A673 (cell line): ENCODE measurements at regions not wholly inside any gene's neighbourhood (a gene's known extent, or its start where the extent isn't known, plus 50 kb on each side); places are given as distances from the start of the nearest gene placed in this dataset.
"Not testable (repeated sequence)": the region's sequence is repeated elsewhere in the genome, so short reads cannot be mapped to it uniquely, and the experiment has no call there.

ENCODE experiments used
- BruUV-seq: library from RNA; stranded (reverse); fragments of 400-500 nt; replicated peaks from 2 replicates; lab custom pipeline; 2021; lab: Mats Ljungman, UMichigan
- CTCF ChIA-PET: fragments of 300-600 bp; sonication (Branson Sonifier 250); formaldehyde crosslinking; loops from one replicate; lab custom pipeline; 2022; ENCODE audit warnings: antibody characterized with exemption; lab: Charles Lee
- POLR2A ChIA-PET: fragments of 300-600 bp; sonication (Branson Sonifier 250); formaldehyde crosslinking; loops from one replicate; lab custom pipeline; 2022; ENCODE audit warnings: antibody characterized with exemption; ENCODE audit not compliant: low non-redundant PET; lab: Charles Lee
- DNase-seq: peaks from one replicate; pipeline ENCODE4 v3.0.0-alpha.2; 2015; ENCODE audit warnings: low spot score
- H3K27ac ChIP-seq: fragments of 200-600 bp; sonication (generic); 2 replicates; pipeline ENCODE4 v1.5.1; 2016; ENCODE audit warnings: mixed run types, low read depth, mild to moderate bottlenecking, mixed read lengths, antibody characterized with exemption, low read length; ENCODE audit not compliant: poor library complexity, severe bottlenecking
- H3K27me3 ChIP-seq: fragments of 200-600 bp; sonication (generic); replicated peaks from 2 replicates; pipeline ENCODE4 v1.6.1; 2017; ENCODE audit warnings: mixed run types, low read depth, mild to moderate bottlenecking, mixed read lengths, antibody characterized with exemption, low read length; ENCODE audit not compliant: insufficient read depth, poor library complexity
- H3K36me3 ChIP-seq: fragments of 200-600 bp; sonication (generic); 2 replicates; pipeline ENCODE4 v1.6.1; 2016; ENCODE audit warnings: mixed run types, mild to moderate bottlenecking, mixed read lengths, antibody characterized with exemption, low read length; ENCODE audit not compliant: insufficient read depth, poor library complexity, severe bottlenecking
- H3K4me1 ChIP-seq: fragments of 200-600 bp; sonication (generic); 2 replicates; pipeline ENCODE4 v1.6.1; 2017; ENCODE audit warnings: mixed run types, mild to moderate bottlenecking, mixed read lengths, antibody characterized with exemption, low read length; ENCODE audit not compliant: insufficient read depth, poor library complexity, severe bottlenecking
- H3K4me3 ChIP-seq: fragments of 200-600 bp; sonication (generic); 2 replicates; pipeline ENCODE4 v1.5.1; 2016; ENCODE audit warnings: low read depth, mixed run types, mild to moderate bottlenecking, mixed read lengths, low read length; ENCODE audit not compliant: poor library complexity, severe bottlenecking
- H3K9me3 ChIP-seq: fragments of 200-600 bp; sonication (generic); 2 replicates; pipeline ENCODE4 v1.6.1; 2016; ENCODE audit warnings: mixed run types, low read depth, mild to moderate bottlenecking, mixed read lengths, antibody characterized with exemption, low read length; ENCODE audit not compliant: poor library complexity, severe bottlenecking
- EZH2 ChIP-seq: fragments of 200-600 bp; sonication (generic); IDR thresholded peaks from 2 replicates; pipeline ENCODE4 v1.6.1; 2017; ENCODE audit warnings: borderline replicate concordance, low read depth, mild to moderate bottlenecking, mixed read lengths, antibody characterized with exemption, low read length; ENCODE audit not compliant: poor library complexity, severe bottlenecking
- intact Hi-C: fragments of 100-400 bp; cut with micrococcal nuclease; formaldehyde crosslinking; loops from one replicate; pipeline ENCODE4 v1.10.0; 2022; ENCODE audit not compliant: unreplicated experiment
- TF ChIP-seq, protein P1 (sequence below): fragments of 300-800, 200-600 bp; sonication (generic); conservative IDR thresholded peaks from 2 replicates; pipeline ENCODE4 v1.5.1; 2017; ENCODE audit warnings: low read depth, mild to moderate bottlenecking, antibody characterized with exemption, low read length, moderate library complexity, mixed read lengths

- H3K27me3 ChIP-seq = no peaks in the 10 kb centered on the region
- H3K4me1 ChIP-seq = no peaks in the 10 kb centered on the region
- DNase-seq = no peak
- no peaks in the 10 kb centered on the region for H3K36me3 ChIP-seq
- no peaks in the 10 kb centered on the region for H3K9me3 ChIP-seq
- ChIA-PET POLR2A (no interaction called here), CTCF (no interaction called here)
- no peak for TF ChIP-seq EZH2
- TF ChIP-seq, protein P1, sequence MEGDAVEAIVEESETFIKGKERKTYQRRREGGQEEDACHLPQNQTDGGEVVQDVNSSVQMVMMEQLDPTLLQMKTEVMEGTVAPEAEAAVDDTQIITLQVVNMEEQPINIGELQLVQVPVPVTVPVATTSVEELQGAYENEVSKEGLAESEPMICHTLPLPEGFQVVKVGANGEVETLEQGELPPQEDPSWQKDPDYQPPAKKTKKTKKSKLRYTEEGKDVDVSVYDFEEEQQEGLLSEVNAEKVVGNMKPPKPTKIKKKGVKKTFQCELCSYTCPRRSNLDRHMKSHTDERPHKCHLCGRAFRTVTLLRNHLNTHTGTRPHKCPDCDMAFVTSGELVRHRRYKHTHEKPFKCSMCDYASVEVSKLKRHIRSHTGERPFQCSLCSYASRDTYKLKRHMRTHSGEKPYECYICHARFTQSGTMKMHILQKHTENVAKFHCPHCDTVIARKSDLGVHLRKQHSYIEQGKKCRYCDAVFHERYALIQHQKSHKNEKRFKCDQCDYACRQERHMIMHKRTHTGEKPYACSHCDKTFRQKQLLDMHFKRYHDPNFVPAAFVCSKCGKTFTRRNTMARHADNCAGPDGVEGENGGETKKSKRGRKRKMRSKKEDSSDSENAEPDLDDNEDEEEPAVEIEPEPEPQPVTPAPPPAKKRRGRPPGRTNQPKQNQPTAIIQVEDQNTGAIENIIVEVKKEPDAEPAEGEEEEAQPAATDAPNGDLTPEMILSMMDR = no peak
- H3K27ac ChIP-seq = no peak overlapping the region
- BruUV-seq = no TSS peak
- intact Hi-C loops = no loop called here
- H3K4me3 ChIP-seq = no peak overlapping the region
These were observed 524.7 kb upstream of the ZNF717 start for GRCh38 chr3:76310089-76310488.

DNA sequence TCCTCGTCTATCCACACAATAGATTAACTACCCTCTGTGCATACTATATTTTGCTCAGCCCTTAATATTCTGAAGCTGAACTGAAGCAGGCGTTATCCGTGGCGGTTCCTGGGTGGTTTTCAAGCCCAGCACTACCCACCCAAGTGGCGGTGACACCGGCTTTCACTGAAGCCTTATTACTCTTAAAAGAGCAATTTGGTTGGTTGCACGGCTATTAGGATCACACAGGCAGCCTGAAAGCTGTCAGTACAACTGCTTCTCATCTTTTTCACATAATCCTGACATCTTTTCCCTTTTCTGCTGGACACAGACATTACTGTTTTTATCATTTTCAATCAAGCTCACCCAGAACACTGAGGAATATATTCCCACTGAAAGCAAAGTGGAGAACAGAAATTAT, 525.3 kb upstream of the ZNF717 start:
- BruUV-seq = no TSS peak

GRCh38 chr3:76311941-76312340, 526.6 kb upstream of the ZNF717 start:
- Histone ChIP-seq H3K27ac (no peak overlapping the region), H3K27me3 (no peaks in the 10 kb centered on the region), H3K36me3 (no peaks in the 10 kb centered on the region), H3K4me3 (no peak overlapping the region), H3K9me3 (no peaks in the 10 kb centered on the region), H3K4me1 (no peaks in the 10 kb centered on the region)
- ChIA-PET POLR2A (no interaction called here), CTCF (no interaction called here)
- TF ChIP-seq, protein P1 = no peak
- no peak for TF ChIP-seq EZH2
- BruUV-seq = no TSS peak
- intact Hi-C loops = no loop called here
- DNase-seq = no peak

More for the DNA sequence above, 525.3 kb upstream of the ZNF717 start:
- POLR2A ChIA-PET = no interaction called here
- CTCF ChIA-PET = no interaction called here
- intact Hi-C loops = no loop called here
- TF ChIP-seq EZH2 = no peak
- TF ChIP-seq, protein P1 = no peak
- no peak overlapping the region for H3K4me3 ChIP-seq
- no peak overlapping the region for H3K27ac ChIP-seq
- no peaks in the 10 kb centered on the region for H3K4me1 ChIP-seq
- no peak for DNase-seq
- no peaks in the 10 kb centered on the region for H3K36me3 ChIP-seq
- H3K9me3 ChIP-seq = no peaks in the 10 kb centered on the region
- no peaks in the 10 kb centered on the region for H3K27me3 ChIP-seq

- BruUV-seq, intact Hi-C loops, POLR2A ChIA-PET, H3K27me3 ChIP-seq, H3K9me3 ChIP-seq, H3K27ac ChIP-seq, H3K4me3 ChIP-seq, H3K4me1 ChIP-seq, H3K36me3 ChIP-seq, CTCF ChIA-PET, DNase-seq: not testable (repeated sequence)
These were observed 530.6 kb upstream of the ZNF717 start for GRCh38 chr3:76315906-76316305.
